Epithelial cell of proximal tubule (primary cell): ENCODE measurements at regions not wholly inside any gene's neighbourhood (a gene's known extent, or its start where the extent isn't known, plus 50 kb on each side); places are given as distances from the start of the nearest gene placed in this dataset.

ENCODE experiments used
- DNase-seq: peaks from one replicate; pipeline ENCODE4 v3.0.0-alpha.2; 2011; ENCODE audit warnings: low read depth
- H3K4me3 ChIP-seq: 2 replicates; pipeline ENCODE4 v1.5.1; 2011; ENCODE audit warnings: low read depth, mild to moderate bottlenecking, low read length
- CTCF ChIP-seq: conservative IDR thresholded peaks from 2 replicates; pipeline ENCODE4 v1.5.1; 2012; ENCODE audit warnings: low read depth, mild to moderate bottlenecking, low read length

- no peak for TF ChIP-seq CTCF
- no peak overlapping the region for H3K4me3 ChIP-seq
- DNase-seq, result no peak
These were observed 241.6 kb upstream of the SOX5 start for GRCh38 chr12:24191117-24191516.

GRCh38 chr12:24185782-24186181 is 236.3 kb upstream of the SOX5 start:
- H3K4me3 ChIP-seq, result no peak overlapping the region
- TF ChIP-seq CTCF, result no peak
- no peak for DNase-seq

- DNase-seq, result no peak
- no peak for TF ChIP-seq CTCF
These were observed 228.4 kb upstream of the SOX5 start for GRCh38 chr12:24177889-24178288.

GRCh38 chr12:24175929-24176328 is 226.5 kb upstream of the SOX5 start:
- TF ChIP-seq CTCF, result no peak
- no peak overlapping the region for H3K4me3 ChIP-seq
- DNase-seq, result no peak

More at GRCh38 chr12:24177889-24178288, 228.4 kb upstream of the SOX5 start:
- no peak overlapping the region for H3K4me3 ChIP-seq

GRCh38 chr12:24175284-24175683 is 225.8 kb upstream of the SOX5 start:
- no peak for TF ChIP-seq CTCF
- no peak for DNase-seq
- no peak overlapping the region for H3K4me3 ChIP-seq

GRCh38 chr12:24173067-24173466 is 223.6 kb upstream of the SOX5 start:
- no peak overlapping the region for H3K4me3 ChIP-seq
- DNase-seq, result no peak
- no peak for TF ChIP-seq CTCF

GRCh38 chr12:24172773-24173066 is 223.2 kb upstream of the SOX5 start:
- TF ChIP-seq CTCF, result no peak
- DNase-seq, result no peak
- H3K4me3 ChIP-seq, result no peak overlapping the region
